ENCODE measurements at regions not wholly inside any gene's neighbourhood (a gene's known extent, or its start where the extent isn't known, plus 50 kb on each side); places are given as distances from the start of the nearest gene placed in this dataset.

GRCh38 chr14:97773598-97773997 lies 976.4 kb downstream of the VRK1 start:
- TF ChIP-seq CTCF (IDR thresholded peaks at IDR 0.05; ENCODE audit: borderline replicate concordance, extremely low read depth, insufficient read depth) = no peak
- no peak for FAIRE-seq

GRCh38 chr14:97776890-97777558 lies 979.8 kb downstream of the VRK1 start:
- no peak overlapping the region for H3K27ac ChIP-seq (ENCODE audit: low read depth in 2 of 2, low read length in 2 of 2)
- intact Hi-C loops (cut with DNase I) = no loop called here
- FAIRE-seq (no peak), DNase-seq (no peak)
- no peaks in the 10 kb centered on the region for H3K27me3 ChIP-seq (ENCODE audit: control insufficient read depth, insufficient read depth, low read length)
- no peak overlapping the region for H3K9ac ChIP-seq (ENCODE audit: low read length in 3 of 3)
- no peak overlapping the region for H3K4me3 ChIP-seq (ENCODE audit: low read length in 3 of 3)
- no peak for TF ChIP-seq CTCF (IDR thresholded peaks at IDR 0.05; ENCODE audit: borderline replicate concordance, extremely low read depth, insufficient read depth)
- no peaks in the 10 kb centered on the region for H3K9me3 ChIP-seq (ENCODE audit: control insufficient read depth in 2 of 3, insufficient read depth in 1 of 3, low read length in 3 of 3)
- no peaks in the 10 kb centered on the region for H3K36me3 ChIP-seq (ENCODE audit: control insufficient read depth in 2 of 3, insufficient read depth in 3 of 3, low read length in 3 of 3)
- H3K4me1 ChIP-seq (ENCODE audit: control insufficient read depth in 2 of 3, insufficient read depth in 2 of 3, low read depth in 1 of 3, low read length in 3 of 3) = no peaks in the 10 kb centered on the region

More at GRCh38 chr14:97773598-97773997, 976.4 kb downstream of the VRK1 start:
- no peaks in the 10 kb centered on the region for H3K4me1 ChIP-seq (ENCODE audit: control insufficient read depth in 2 of 3, insufficient read depth in 2 of 3, low read depth in 1 of 3, low read length in 3 of 3)
- H3K27me3 ChIP-seq (ENCODE audit: control insufficient read depth, insufficient read depth, low read length) = no peaks in the 10 kb centered on the region
- H3K9ac ChIP-seq (ENCODE audit: low read length in 3 of 3) = no peak overlapping the region
- no peak overlapping the region for H3K4me3 ChIP-seq (ENCODE audit: low read length in 3 of 3)
- no peaks in the 10 kb centered on the region for H3K36me3 ChIP-seq (ENCODE audit: control insufficient read depth in 2 of 3, insufficient read depth in 3 of 3, low read length in 3 of 3)
- no peak for DNase-seq
- intact Hi-C loops (cut with DNase I) = no loop called here
- H3K27ac ChIP-seq (ENCODE audit: low read depth in 2 of 2, low read length in 2 of 2) = no peak overlapping the region
- H3K9me3 ChIP-seq (ENCODE audit: control insufficient read depth in 2 of 3, insufficient read depth in 1 of 3, low read length in 3 of 3) = no peaks in the 10 kb centered on the region

- Histone ChIP-seq H3K27me3 (ENCODE audit: control insufficient read depth, insufficient read depth, low read length) (no peaks in the 10 kb centered on the region), H3K4me3 (ENCODE audit: low read length in 3 of 3) (no peak overlapping the region), H3K9ac (ENCODE audit: low read length in 3 of 3) (no peak overlapping the region), H3K36me3 (ENCODE audit: control insufficient read depth in 2 of 3, insufficient read depth in 3 of 3, low read length in 3 of 3) (no peaks in the 10 kb centered on the region), H3K4me1 (ENCODE audit: control insufficient read depth in 2 of 3, insufficient read depth in 2 of 3, low read depth in 1 of 3, low read length in 3 of 3) (no peaks in the 10 kb centered on the region), H3K9me3 (ENCODE audit: control insufficient read depth in 2 of 3, insufficient read depth in 1 of 3, low read length in 3 of 3) (no peaks in the 10 kb centered on the region), H3K27ac (ENCODE audit: low read depth in 2 of 2, low read length in 2 of 2) (no peak overlapping the region)
- no peak for TF ChIP-seq CTCF (IDR thresholded peaks at IDR 0.05; ENCODE audit: borderline replicate concordance, extremely low read depth, insufficient read depth)
- intact Hi-C loops (cut with DNase I) = no loop called here
- DNase-seq (no peak), FAIRE-seq (no peak)
Observed at GRCh38 chr14:97777622-97778355, 980.6 kb downstream of the VRK1 start.

Data from kidney (tissue), 13 donors.